ENCODE measurements at regions not wholly inside any gene's neighbourhood (a gene's known extent, or its start where the extent isn't known, plus 50 kb on each side); places are given as distances from the start of the nearest gene placed in this dataset.

DNA sequence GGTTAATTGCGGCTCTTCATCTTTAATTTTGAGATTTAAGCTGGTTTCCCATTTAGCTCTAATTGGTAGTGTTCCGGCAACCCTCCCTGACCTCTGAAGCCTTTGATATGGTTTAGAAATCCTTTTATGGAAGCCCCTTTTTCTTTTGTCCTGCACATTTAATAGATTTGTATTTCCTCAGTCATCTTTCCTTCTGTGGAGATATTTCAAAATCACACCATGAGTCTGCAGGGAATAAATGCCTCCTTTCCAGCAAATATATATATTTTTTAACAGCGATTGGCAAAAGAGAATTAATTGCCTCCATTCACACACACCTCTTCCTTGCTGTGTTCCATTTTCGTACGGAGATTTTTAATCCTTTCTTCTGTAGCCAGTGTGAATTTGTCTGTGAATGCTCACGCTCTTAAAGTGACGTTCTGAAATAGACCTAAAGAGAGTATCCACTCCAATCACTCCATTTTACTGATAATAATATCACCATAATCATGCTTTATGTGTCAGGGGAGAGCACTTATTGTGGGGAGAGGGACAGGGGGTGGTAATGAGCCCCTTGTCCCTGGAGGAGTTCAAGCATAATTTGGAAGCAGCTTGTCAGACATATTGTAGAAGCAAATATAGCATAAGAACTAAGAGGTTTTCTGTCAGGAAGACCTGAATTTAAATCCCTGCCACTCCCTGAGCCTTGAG is 142.5 kb upstream of the SYT13 start:
- Histone ChIP-seq H3K4me3 (replicated peaks; ENCODE audit: insufficient read depth, low read length) (no peak overlapping the region), H3K27me3 (ENCODE audit: insufficient read depth, poor library complexity, severe bottlenecking) (peaks cover 3% of the 10 kb centered on the region), H3K27ac (replicated peaks) (no peak overlapping the region)
- no peak for DNase-seq (ENCODE audit: low read depth in 1 of 2, low spot score in 1 of 2)
- TF ChIP-seq POLR2AphosphoS5 (IDR thresholded peaks at IDR 0.05; ENCODE audit: low read depth) (no peak), SPI1 (IDR thresholded peaks at IDR 0.05; ENCODE audit: borderline replicate concordance, low read depth) (no peak), CTCF (IDR thresholded peaks at IDR 0.05; ENCODE audit: insufficient read depth, low read length) (no peak), GABPA (IDR thresholded peaks at IDR 0.05; ENCODE audit: low read depth) (no peak)
- TF ChIP-seq, protein P1, sequence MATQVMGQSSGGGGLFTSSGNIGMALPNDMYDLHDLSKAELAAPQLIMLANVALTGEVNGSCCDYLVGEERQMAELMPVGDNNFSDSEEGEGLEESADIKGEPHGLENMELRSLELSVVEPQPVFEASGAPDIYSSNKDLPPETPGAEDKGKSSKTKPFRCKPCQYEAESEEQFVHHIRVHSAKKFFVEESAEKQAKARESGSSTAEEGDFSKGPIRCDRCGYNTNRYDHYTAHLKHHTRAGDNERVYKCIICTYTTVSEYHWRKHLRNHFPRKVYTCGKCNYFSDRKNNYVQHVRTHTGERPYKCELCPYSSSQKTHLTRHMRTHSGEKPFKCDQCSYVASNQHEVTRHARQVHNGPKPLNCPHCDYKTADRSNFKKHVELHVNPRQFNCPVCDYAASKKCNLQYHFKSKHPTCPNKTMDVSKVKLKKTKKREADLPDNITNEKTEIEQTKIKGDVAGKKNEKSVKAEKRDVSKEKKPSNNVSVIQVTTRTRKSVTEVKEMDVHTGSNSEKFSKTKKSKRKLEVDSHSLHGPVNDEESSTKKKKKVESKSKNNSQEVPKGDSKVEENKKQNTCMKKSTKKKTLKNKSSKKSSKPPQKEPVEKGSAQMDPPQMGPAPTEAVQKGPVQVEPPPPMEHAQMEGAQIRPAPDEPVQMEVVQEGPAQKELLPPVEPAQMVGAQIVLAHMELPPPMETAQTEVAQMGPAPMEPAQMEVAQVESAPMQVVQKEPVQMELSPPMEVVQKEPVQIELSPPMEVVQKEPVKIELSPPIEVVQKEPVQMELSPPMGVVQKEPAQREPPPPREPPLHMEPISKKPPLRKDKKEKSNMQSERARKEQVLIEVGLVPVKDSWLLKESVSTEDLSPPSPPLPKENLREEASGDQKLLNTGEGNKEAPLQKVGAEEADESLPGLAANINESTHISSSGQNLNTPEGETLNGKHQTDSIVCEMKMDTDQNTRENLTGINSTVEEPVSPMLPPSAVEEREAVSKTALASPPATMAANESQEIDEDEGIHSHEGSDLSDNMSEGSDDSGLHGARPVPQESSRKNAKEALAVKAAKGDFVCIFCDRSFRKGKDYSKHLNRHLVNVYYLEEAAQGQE (IDR thresholded peaks at IDR 0.05; ENCODE audit: insufficient replicate concordance, low read depth) = no peak

DNA sequence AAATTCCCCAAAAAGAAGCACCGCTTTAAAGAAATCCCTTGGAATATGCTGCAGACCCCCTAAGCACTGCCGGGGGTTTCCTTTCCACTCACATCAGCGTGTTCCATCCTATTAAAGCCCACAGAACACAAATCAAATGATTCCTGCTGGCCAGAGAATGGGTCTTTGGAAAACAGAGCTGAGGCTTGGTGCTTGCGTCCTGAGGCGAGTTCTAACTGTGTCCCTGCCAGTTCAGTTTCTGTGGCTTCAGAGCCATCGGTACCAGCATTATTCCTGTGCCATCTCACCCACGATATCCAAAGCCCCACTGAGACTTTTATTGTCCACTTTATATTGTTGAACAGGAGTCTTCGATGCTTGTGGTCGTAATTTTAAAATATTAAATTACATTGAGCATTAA is 142.0 kb upstream of the SYT13 start:
- Histone ChIP-seq H3K4me3 (replicated peaks; ENCODE audit: insufficient read depth, low read length) (no peak overlapping the region), H3K27me3 (ENCODE audit: insufficient read depth, poor library complexity, severe bottlenecking) (no peaks in the 10 kb centered on the region), H3K27ac (replicated peaks) (no peak overlapping the region)
- DNase-seq (ENCODE audit: low read depth in 1 of 2, low spot score in 1 of 2) = no peak
- TF ChIP-seq POLR2AphosphoS5 (IDR thresholded peaks at IDR 0.05; ENCODE audit: low read depth) = no peak
- TF ChIP-seq SPI1 (IDR thresholded peaks at IDR 0.05; ENCODE audit: borderline replicate concordance, low read depth) = no peak
- no peak for TF ChIP-seq CTCF (IDR thresholded peaks at IDR 0.05; ENCODE audit: insufficient read depth, low read length)
- TF ChIP-seq GABPA (IDR thresholded peaks at IDR 0.05; ENCODE audit: low read depth) = no peak
- TF ChIP-seq, protein P1 (IDR thresholded peaks at IDR 0.05; ENCODE audit: insufficient replicate concordance, low read depth) = no peak

DNA sequence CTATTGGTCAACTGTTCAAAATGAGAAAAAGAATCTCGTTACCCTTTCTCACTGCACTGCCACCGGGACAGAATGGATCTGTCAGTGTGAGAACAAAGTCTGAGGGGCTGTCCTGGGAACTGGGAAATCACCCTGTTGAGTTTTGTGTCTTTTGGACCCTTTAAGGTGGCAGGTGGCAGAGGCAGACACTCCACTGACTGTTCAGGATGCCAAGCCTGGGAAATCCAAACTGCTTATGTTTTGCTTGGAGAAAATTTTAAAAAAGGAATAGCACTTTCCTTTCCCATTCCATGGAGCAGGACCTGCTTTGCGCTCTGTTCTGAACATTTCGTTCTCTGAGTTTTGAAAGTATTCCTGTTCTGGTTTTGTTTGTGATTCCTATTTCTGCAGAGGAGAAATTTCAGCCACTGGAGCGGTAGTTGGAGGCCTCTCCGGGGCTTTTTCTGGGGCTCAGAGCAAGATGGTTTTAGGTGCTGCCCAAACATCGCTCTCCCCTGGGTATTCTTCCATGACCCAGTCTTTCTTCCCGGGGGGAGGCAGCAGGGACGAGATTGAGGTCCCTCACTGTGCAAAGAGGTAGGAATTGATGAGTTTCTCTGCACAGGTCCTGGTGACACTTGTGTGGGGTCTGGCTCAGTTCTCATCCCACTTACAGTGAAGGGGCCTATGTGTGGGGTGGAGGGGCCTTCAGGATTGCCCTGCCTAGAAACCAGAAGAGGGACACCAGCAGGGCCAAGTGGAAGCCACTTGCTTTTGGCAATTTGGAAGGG is 138.5 kb upstream of the SYT13 start:
- H3K4me3 ChIP-seq (replicated peaks; ENCODE audit: insufficient read depth, low read length) = no peak overlapping the region
- H3K27me3 ChIP-seq (ENCODE audit: insufficient read depth, poor library complexity, severe bottlenecking) = no peaks in the 10 kb centered on the region
- DNase-seq (ENCODE audit: low read depth in 1 of 2, low spot score in 1 of 2) = no peak
- TF ChIP-seq, protein P1 (IDR thresholded peaks at IDR 0.05; ENCODE audit: insufficient replicate concordance, low read depth) = no peak
- no peak for TF ChIP-seq SPI1 (IDR thresholded peaks at IDR 0.05; ENCODE audit: borderline replicate concordance, low read depth)
- H3K27ac ChIP-seq (replicated peaks) = no peak overlapping the region

Measured in HL-60 (cell line).